ENCODE measurements at regions not wholly inside any gene's neighbourhood (a gene's known extent, or its start where the extent isn't known, plus 50 kb on each side); places are given as distances from the start of the nearest gene placed in this dataset.

- no peak for DNase-seq (ENCODE audit: low read depth)
These were observed 162.7 kb downstream of the ANKRD60 start for GRCh38 chr20:58065508-58066361.

GRCh38 chr20:58064411-58065010 is 163.9 kb downstream of the ANKRD60 start:
- DNase-seq (ENCODE audit: low read depth) = no peak

- DNase-seq (ENCODE audit: low read depth) = no peak
These were observed 169.3 kb downstream of the ANKRD60 start for GRCh38 chr20:58059260-58059544.

- DNase-seq (ENCODE audit: low read depth) = no peak
These were observed 169.8 kb downstream of the ANKRD60 start for GRCh38 chr20:58058421-58059259.

- DNase-seq (ENCODE audit: low read depth) = no peak
These were observed 171.3 kb downstream of the ANKRD60 start for GRCh38 chr20:58056921-58057686.

GRCh38 chr20:58056021-58056591 is 172.3 kb downstream of the ANKRD60 start:
- no peak for DNase-seq (ENCODE audit: low read depth)

GRCh38 chr20:58054780-58055373 is 173.6 kb downstream of the ANKRD60 start:
- no peak for DNase-seq (ENCODE audit: low read depth)

- DNase-seq (ENCODE audit: low read depth) = no peak
These were observed 174.2 kb downstream of the ANKRD60 start for GRCh38 chr20:58054082-58054779.

GRCh38 chr20:58053391-58054055 is 174.9 kb downstream of the ANKRD60 start:
- DNase-seq (ENCODE audit: low read depth) = no peak

- DNase-seq (ENCODE audit: low read depth) = no peak
These were observed 177.1 kb downstream of the ANKRD60 start for GRCh38 chr20:58051367-58051766.

- DNase-seq (ENCODE audit: low read depth) = peak; percentile 31
These were observed 180.3 kb downstream of the ANKRD60 start for GRCh38 chr20:58048096-58048702.

- DNase-seq (ENCODE audit: low read depth) = no peak
These were observed 182.1 kb downstream of the ANKRD60 start for GRCh38 chr20:58046311-58046710.

GRCh38 chr20:58045579-58045978 is 182.9 kb downstream of the ANKRD60 start:
- no peak for DNase-seq (ENCODE audit: low read depth)

- no peak for DNase-seq (ENCODE audit: low read depth)
These were observed 183.4 kb downstream of the ANKRD60 start for GRCh38 chr20:58044931-58045555.

- DNase-seq (ENCODE audit: low read depth) = no peak
These were observed 184.2 kb downstream of the ANKRD60 start for GRCh38 chr20:58044286-58044685.

- no peak for DNase-seq (ENCODE audit: low read depth)
These were observed 185.0 kb downstream of the ANKRD60 start for GRCh38 chr20:58043236-58044140.

- no peak for DNase-seq (ENCODE audit: low read depth)
These were observed 185.9 kb downstream of the ANKRD60 start for GRCh38 chr20:58042591-58042990.

Data from amniotic epithelial cell (primary cell).